ENCODE measurements at regions not wholly inside any gene's neighbourhood (a gene's known extent, or its start where the extent isn't known, plus 50 kb on each side); places are given as distances from the start of the nearest gene placed in this dataset.

- DNase-seq = no peak
- intact Hi-C loops (cut with DNase I, micrococcal nuclease) = no loop called here
- Histone ChIP-seq H3K27me3 (ENCODE audit: control insufficient read depth in 1 of 2, insufficient read depth in 2 of 2, low read length in 2 of 2) (no peaks in the 10 kb centered on the region), H3K27ac (ENCODE audit: low read depth in 1 of 2, low read length in 2 of 2) (no peak overlapping the region), H3K36me3 (ENCODE audit: insufficient read depth, low read length) (no peaks in the 10 kb centered on the region), H3K4me3 (ENCODE audit: low read length) (no peak overlapping the region), H3K4me1 (ENCODE audit: insufficient read depth, low read length) (no peaks in the 10 kb centered on the region), H3K9me3 (ENCODE audit: control insufficient read depth in 1 of 2, insufficient read depth in 1 of 2, low read length in 2 of 2) (peaks cover 5 to 9% of the 10 kb centered on the region in 2 experiments)
- Mint-ChIP-seq H3K27me3 (peaks cover 4% of the 10 kb centered on the region), H3K36me3 (ENCODE audit: low read depth) (no peaks in the 10 kb centered on the region), H3K4me3 (no peak overlapping the region), H3K9me3 (no peaks in the 10 kb centered on the region), H3K27ac (no peak overlapping the region), H3K4me1 (ENCODE audit: low read depth) (no peaks in the 10 kb centered on the region)
- no peak for ATAC-seq (ENCODE audit: poor library complexity)
- TF ChIP-seq, protein P1, sequence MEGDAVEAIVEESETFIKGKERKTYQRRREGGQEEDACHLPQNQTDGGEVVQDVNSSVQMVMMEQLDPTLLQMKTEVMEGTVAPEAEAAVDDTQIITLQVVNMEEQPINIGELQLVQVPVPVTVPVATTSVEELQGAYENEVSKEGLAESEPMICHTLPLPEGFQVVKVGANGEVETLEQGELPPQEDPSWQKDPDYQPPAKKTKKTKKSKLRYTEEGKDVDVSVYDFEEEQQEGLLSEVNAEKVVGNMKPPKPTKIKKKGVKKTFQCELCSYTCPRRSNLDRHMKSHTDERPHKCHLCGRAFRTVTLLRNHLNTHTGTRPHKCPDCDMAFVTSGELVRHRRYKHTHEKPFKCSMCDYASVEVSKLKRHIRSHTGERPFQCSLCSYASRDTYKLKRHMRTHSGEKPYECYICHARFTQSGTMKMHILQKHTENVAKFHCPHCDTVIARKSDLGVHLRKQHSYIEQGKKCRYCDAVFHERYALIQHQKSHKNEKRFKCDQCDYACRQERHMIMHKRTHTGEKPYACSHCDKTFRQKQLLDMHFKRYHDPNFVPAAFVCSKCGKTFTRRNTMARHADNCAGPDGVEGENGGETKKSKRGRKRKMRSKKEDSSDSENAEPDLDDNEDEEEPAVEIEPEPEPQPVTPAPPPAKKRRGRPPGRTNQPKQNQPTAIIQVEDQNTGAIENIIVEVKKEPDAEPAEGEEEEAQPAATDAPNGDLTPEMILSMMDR (IDR thresholded peaks at IDR 0.05) = no peak
- ChIA-PET POLR2A (no interaction called here), CTCF (no interaction called here)
These were observed 450.6 kb upstream of the CAMK1G start for GRCh38 chr1:209132736-209133467.

DNA sequence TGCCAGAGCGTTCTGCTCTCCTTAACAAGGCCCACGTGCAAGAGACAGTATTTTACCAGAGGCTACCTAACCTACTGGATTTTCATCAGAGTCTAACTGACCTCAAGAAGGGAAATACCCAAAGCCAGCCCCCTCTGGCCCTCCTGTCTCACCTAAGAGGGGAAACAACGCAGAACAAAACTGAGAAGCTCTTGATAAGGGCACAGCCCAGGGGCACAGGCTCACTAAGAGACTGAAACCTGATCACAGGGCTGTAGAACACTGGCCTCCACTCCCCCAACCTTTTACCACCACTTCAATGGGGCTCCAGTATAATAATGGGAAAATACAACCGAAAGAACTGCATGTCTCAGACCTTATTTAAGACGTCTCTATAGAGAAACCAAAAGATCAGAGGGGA is 449.5 kb upstream of the CAMK1G start:
- Mint-ChIP-seq H3K27ac (no peak overlapping the region), H3K9me3 (no peaks in the 10 kb centered on the region), H3K4me1 (ENCODE audit: low read depth) (no peaks in the 10 kb centered on the region), H3K27me3 (peaks cover 4% of the 10 kb centered on the region), H3K36me3 (ENCODE audit: low read depth) (no peaks in the 10 kb centered on the region), H3K4me3 (no peak overlapping the region)
- Histone ChIP-seq H3K4me3 (ENCODE audit: low read length) (no peak overlapping the region), H3K9me3 (ENCODE audit: control insufficient read depth in 1 of 2, insufficient read depth in 1 of 2, low read length in 2 of 2) (peaks cover 5 to 6% of the 10 kb centered on the region in 2 experiments), H3K4me1 (ENCODE audit: insufficient read depth, low read length) (no peaks in the 10 kb centered on the region), H3K27me3 (ENCODE audit: control insufficient read depth in 1 of 2, insufficient read depth in 2 of 2, low read length in 2 of 2) (no peaks in the 10 kb centered on the region), H3K27ac (ENCODE audit: low read depth in 1 of 2, low read length in 2 of 2) (no peak overlapping the region), H3K36me3 (ENCODE audit: insufficient read depth, low read length) (no peaks in the 10 kb centered on the region)
- CTCF ChIA-PET = no interaction called here
- intact Hi-C loops (cut with DNase I, micrococcal nuclease) = no loop called here
- POLR2A ChIA-PET = no interaction called here
- no peak for DNase-seq
- no peak for ATAC-seq (ENCODE audit: poor library complexity)
- TF ChIP-seq, protein P1 (IDR thresholded peaks at IDR 0.05) = no peak

DNA sequence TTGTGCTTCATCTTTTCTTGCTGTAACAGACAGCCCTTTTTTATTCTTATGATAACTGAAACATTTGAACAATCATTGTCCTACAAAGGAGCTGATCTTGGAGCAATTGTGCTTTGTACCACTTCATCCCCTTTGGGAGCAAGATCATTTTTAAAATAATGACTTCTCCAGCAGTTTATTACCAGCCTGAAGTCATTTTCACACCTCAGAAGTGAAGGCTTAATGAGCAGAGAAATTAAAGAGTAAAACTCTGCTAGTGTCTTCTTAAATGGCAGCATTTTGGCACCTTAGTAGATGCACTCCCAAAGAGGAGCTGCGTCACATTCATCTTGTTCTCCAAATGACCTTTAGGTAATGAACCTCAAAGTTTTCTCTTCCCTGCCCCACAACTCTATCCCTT is 439.6 kb upstream of the CAMK1G start:
- intact Hi-C loops (cut with DNase I, micrococcal nuclease) = no loop called here
- Histone ChIP-seq H3K9me3 (ENCODE audit: control insufficient read depth in 1 of 2, insufficient read depth in 1 of 2, low read length in 2 of 2) (no peaks in the 10 kb centered on the region), H3K36me3 (ENCODE audit: insufficient read depth, low read length) (no peaks in the 10 kb centered on the region), H3K27me3 (ENCODE audit: control insufficient read depth in 1 of 2, insufficient read depth in 2 of 2, low read length in 2 of 2) (no peaks in the 10 kb centered on the region), H3K4me3 (ENCODE audit: low read length) (no peak overlapping the region), H3K27ac (ENCODE audit: low read depth in 1 of 2, low read length in 2 of 2) (no peak overlapping the region), H3K4me1 (ENCODE audit: insufficient read depth, low read length) (no peaks in the 10 kb centered on the region)
- peaks cover 4% of the 10 kb centered on the region for H3K27me3 Mint-ChIP-seq
- ChIA-PET POLR2A (no interaction called here), CTCF (no interaction called here)
- H3K27ac Mint-ChIP-seq = no peak overlapping the region
- no peaks in the 10 kb centered on the region for H3K4me1 Mint-ChIP-seq (ENCODE audit: low read depth)
- peaks cover 9% of the 10 kb centered on the region for H3K9me3 Mint-ChIP-seq
- no peaks in the 10 kb centered on the region for H3K36me3 Mint-ChIP-seq (ENCODE audit: low read depth)
- no peak for ATAC-seq (ENCODE audit: poor library complexity)
- no peak for DNase-seq
- TF ChIP-seq, protein P1 (IDR thresholded peaks at IDR 0.05) = no peak
- no peak overlapping the region for H3K4me3 Mint-ChIP-seq
